ENCODE measurements at regions not wholly inside any gene's neighbourhood (a gene's known extent, or its start where the extent isn't known, plus 50 kb on each side); places are given as distances from the start of the nearest gene placed in this dataset.

- TF ChIP-seq YY1 (IDR thresholded peaks at IDR 0.05; ENCODE audit: insufficient read depth, insufficient read length), result no peak
- no peak for TF ChIP-seq SUZ12 (IDR thresholded peaks at IDR 0.05; ENCODE audit: extremely low read depth, insufficient read depth, insufficient read length)
- no peak for TF ChIP-seq ZNF274 (IDR thresholded peaks at IDR 0.05; ENCODE audit: low read depth, low read length)
Observed at GRCh38 chr12:91617818-91618217, 435.2 kb upstream of the DCN start.
